Cardiac muscle cell (in vitro differentiated cells and primary cell): ENCODE measurements at regions not wholly inside any gene's neighbourhood (a gene's known extent, or its start where the extent isn't known, plus 50 kb on each side); places are given as distances from the start of the nearest gene placed in this dataset.

Source experiments
- DNase-seq, 2 donors: peaks; one replicate each; pipeline versions ENCODE4 v3.0.0 to v3.0.0-alpha.2; 2010 to 2017; ENCODE audit warnings: low read depth in 1 of 2, low spot score in 1 of 2
- H3K27ac ChIP-seq: fragments of 200-600 bp; sonication (generic); 2 replicates; pipeline ENCODE4 v1.5.1; 2016
- H3K27me3 ChIP-seq: fragments of 200-600 bp; sonication (generic); 2 replicates; pipeline ENCODE4 v1.6.0; 2016; ENCODE audit warnings: control low read depth
- H3K36me3 ChIP-seq: fragments of 200-600 bp; sonication (generic); 2 replicates; pipeline ENCODE4 v1.5.1; 2016; ENCODE audit warnings: control low read depth
- H3K4me1 ChIP-seq: fragments of 200-600 bp; sonication (generic); 2 replicates; pipeline ENCODE4 v1.8.1; 2017; ENCODE audit warnings: low read depth, mild to moderate bottlenecking, mixed run types
- H3K4me3 ChIP-seq: fragments of 200-600 bp; sonication (generic); 2 replicates; pipeline ENCODE4 v1.5.1; 2016; ENCODE audit warnings: mild to moderate bottlenecking
- H3K9me3 ChIP-seq: fragments of 200-600 bp; sonication (generic); 2 replicates; pipeline ENCODE4 v1.5.1; 2017; ENCODE audit warnings: low read depth, mild to moderate bottlenecking, control low read depth
- CTCF ChIP-seq: IDR thresholded peaks from 2 replicates; pipeline ENCODE4 v1.5.1; 2012; ENCODE audit warnings: low read depth, mild to moderate bottlenecking, low read length

GRCh38 chr3:15958692-15959433 lies 161.1 kb upstream of the ANKRD28 start:
- Histone ChIP-seq H3K4me1 (peaks cover 4% of the 10 kb centered on the region), H3K9me3 (no peaks in the 10 kb centered on the region), H3K36me3 (no peaks in the 10 kb centered on the region), H3K27me3 (no peaks in the 10 kb centered on the region), H3K27ac (no peak overlapping the region), H3K4me3 (no peak overlapping the region)
- no peak for TF ChIP-seq CTCF
- no peak for DNase-seq

- no peak for DNase-seq
- H3K4me3 ChIP-seq, result no peak overlapping the region
- no peak for TF ChIP-seq CTCF
- no peaks in the 10 kb centered on the region for H3K9me3 ChIP-seq
- H3K4me1 ChIP-seq, result peaks cover 4% of the 10 kb centered on the region
- H3K36me3 ChIP-seq, result no peaks in the 10 kb centered on the region
- H3K27ac ChIP-seq, result no peak overlapping the region
- H3K27me3 ChIP-seq, result no peaks in the 10 kb centered on the region
These were observed 161.6 kb upstream of the ANKRD28 start for GRCh38 chr3:15959434-15959811.

DNA sequence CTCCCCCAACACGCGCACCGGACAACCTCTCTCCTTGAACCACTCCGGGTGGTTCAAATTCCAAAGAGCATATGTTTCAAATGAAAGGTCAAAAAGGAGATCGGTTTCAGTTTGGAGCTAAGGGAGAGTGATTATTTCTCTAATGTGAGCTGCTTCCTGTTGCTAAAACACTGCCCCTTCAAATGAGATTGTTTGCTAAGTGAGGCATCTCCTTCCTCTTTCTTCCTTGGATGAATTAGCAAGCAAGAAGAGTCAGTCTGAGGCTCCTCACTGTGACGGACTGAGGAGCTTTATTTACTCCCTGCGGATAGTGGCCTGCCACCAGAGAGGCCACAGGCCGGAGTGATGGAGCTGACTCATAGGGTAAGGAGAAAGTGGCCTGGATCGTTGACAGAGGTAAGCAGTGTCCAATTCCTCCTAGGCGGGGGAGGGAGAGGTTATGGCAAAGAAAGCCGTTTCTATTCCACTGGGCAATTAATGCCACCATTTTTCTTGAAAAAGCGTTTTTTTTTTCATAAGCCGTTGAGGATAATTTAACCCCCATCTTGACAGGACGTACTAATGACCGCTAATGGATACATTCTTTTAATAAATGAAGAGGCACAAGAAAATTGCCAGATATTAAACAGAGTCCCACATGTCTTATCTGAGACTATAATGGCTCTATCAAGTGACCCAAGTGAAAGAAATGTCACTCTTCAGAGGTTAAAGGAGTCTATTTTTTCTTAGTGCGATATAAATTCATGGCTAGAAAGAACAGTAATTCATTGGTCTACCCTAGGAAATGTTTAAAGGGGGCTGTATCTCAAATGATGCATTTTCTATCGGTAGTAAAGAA lies 167.0 kb upstream of the ANKRD28 start:
- Histone ChIP-seq H3K9me3 (no peaks in the 10 kb centered on the region), H3K36me3 (no peaks in the 10 kb centered on the region), H3K27ac (no peak overlapping the region), H3K4me3 (no peak overlapping the region), H3K4me1 (no peaks in the 10 kb centered on the region), H3K27me3 (no peaks in the 10 kb centered on the region)
- TF ChIP-seq CTCF, result no peak
- DNase-seq, result peak in 1 of 2 donors; percentile 21

- no peak for TF ChIP-seq CTCF
- Histone ChIP-seq H3K36me3 (no peaks in the 10 kb centered on the region), H3K9me3 (no peaks in the 10 kb centered on the region), H3K27me3 (no peaks in the 10 kb centered on the region), H3K4me1 (no peaks in the 10 kb centered on the region), H3K27ac (no peak overlapping the region), H3K4me3 (no peak overlapping the region)
- no peak for DNase-seq
These were observed 169.8 kb upstream of the ANKRD28 start for GRCh38 chr3:15967577-15967976.

GRCh38 chr3:15969874-15970640 lies 172.3 kb upstream of the ANKRD28 start:
- no peaks in the 10 kb centered on the region for H3K27me3 ChIP-seq
- H3K9me3 ChIP-seq, result no peaks in the 10 kb centered on the region
- no peaks in the 10 kb centered on the region for H3K36me3 ChIP-seq
- no peak overlapping the region for H3K27ac ChIP-seq
- no peak overlapping the region for H3K4me3 ChIP-seq
- TF ChIP-seq CTCF, result no peak
- no peaks in the 10 kb centered on the region for H3K4me1 ChIP-seq
- DNase-seq, result no peak
